HG03439 (cell line): ENCODE measurements at regions not wholly inside any gene's neighbourhood (a gene's known extent, or its start where the extent isn't known, plus 50 kb on each side); places are given as distances from the start of the nearest gene placed in this dataset.
"Not testable (repeated sequence)": the region's sequence is repeated elsewhere in the genome, so short reads cannot be mapped to it uniquely, and the experiment has no call there.

Source experiments
- ATAC-seq: cut with Tn5 transposase; IDR thresholded peaks from one replicate; pipeline ENCODE4 v1.9.1; 2021; ENCODE audit warnings: mild to moderate bottlenecking, moderate library complexity; ENCODE audit not compliant: unreplicated experiment

DNA sequence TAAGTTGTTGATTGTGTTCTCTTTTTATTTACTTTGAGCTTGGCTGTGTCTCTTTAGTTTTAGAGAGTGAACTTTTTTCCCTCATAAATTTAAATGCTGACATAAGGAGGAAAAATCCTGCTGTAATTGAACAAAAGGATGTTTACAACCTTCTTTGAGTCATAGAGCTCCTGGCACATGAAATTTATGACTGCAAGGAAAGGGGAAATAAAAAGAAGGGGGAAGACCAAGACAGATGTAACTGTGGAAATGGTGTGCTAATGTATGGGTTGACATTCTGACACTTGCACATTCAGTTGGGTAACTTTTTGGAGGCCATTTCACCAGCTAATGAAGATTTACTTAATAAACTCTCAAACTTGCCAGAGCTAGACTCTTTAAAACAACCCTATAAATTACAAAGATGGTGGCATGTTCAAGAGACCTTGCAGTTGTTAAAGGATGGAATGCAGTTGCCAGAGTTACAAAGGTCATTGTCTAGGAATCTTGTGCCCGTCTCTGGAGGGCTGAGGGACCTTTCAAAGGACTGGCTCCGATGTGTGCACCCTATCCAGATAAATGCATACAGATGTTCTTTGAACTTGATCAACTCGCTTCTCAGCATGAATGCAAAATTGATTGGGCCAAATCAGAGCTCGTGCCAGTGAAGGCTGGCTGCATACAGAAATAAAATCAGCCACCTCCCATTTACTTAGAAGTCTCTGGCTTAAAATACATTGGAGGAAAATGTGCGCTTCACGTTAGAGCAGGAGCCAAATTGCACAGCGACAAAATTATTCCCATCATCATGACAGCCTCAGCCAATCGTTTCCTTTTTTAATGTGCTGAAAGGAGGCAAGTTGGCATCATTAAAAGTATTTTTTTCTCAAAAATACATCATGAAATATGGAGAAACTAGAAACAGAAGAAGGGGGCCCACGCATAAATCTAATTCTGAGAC is 289.0 kb upstream of the XYLT1 start:
- no peak for ATAC-seq

DNA sequence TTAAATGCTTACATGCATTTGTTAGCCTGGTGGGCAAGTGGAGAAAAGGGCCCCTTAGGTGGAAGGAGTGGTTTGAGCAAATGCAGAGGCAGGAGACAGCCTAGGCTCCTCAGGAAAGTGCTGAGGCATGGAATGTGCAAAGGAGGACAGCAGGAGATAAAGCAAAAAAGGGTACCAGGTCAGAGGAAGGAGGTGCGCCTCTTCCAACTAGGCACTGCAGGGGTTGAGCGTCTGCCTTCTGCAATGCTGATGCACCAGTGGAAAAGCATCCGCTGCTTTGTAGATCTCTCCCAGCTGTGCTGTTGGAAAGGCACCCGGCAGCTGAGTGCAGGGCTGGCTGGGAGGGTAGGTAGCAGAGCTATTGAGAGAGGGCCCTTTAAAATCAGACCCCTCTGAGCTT is 287.0 kb upstream of the XYLT1 start:
- no peak for ATAC-seq

DNA sequence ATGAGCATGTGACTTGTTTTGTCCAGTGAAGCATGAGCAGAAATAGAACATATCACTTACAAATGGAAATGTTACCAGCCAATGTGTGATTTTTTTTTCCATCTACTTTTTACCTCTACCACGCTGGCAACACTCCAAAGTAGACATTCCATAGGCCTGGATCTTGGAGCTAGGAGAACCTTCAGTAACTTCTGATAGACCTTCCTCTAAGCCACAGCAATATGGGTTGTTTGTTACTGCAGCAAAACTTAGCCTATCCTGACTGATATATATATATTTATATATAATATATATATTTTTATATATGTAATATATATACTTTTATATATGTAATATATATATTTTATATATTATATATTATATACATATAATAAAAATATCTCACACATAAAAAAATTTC is 284.4 kb upstream of the XYLT1 start:
- ATAC-seq = no peak

DNA sequence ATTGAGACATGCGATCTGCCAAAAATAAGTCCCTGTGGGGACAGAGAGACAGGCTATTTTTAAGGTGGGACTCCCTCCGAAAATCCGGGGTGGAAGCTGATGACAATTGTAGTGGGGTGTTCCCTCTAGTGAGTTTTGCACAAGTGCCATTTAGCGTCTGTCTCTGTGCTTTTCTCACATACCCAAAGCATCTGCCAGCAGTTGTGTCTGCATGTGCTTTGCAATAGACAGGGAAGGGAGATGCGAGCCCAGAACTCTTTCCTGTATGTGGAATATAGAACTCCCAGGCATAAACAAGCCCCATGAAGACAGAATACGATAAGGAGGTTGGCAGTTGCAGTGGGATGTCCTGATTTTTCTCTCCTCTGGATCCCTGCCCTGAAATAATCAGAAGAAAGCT is 282.7 kb upstream of the XYLT1 start:
- no peak for ATAC-seq

DNA sequence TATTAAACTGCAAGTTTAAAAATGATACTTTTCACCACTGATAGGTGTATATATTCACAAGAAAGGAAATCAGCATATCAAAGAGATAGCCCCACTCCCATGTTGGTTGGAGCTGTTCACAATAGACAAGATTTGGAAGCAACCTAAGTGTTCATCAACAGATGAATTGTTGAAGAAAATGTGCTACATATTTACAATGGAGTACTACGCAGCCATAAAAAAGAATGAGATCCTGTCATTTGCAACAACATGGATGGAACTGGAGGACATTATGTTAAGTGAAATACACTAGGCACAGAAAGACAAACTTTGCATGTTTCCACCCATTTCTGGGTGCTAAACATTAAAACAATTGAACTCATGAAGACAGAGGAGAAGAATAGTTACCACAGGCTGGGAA is 278.9 kb upstream of the XYLT1 start:
- ATAC-seq = no peak

DNA sequence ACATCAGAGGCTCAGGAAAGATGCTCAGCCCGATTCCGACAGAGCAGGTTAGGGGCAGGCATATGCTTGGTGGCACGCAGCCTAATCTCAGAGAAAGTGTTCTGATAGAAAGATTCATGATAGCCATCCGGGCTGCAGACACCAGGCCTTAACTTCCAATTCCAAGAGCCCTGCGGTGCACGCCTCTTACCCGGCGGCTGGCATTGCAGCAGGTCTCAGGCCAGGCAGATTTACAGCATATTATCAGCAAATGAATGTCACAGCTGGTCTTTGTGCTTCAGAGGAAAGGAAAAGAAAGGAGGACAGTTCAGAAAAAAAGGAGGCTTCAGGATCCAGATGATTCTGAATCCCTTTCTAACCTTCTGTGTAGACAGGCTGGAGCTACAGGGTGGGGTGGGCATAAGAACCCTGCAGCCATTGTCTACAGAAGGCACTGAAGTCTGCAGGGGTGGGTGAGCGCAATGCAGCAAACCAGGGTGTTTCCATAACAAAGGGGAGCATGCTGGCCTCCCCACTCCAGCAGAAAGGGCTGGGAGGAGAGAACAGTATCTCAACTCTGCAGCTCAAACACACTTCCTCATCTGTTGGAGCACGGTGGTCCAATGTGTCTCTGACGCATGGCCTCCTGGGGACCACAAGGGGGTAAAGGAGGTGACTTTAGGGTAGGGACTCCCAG is 277.4 kb upstream of the XYLT1 start:
- no peak for ATAC-seq

DNA sequence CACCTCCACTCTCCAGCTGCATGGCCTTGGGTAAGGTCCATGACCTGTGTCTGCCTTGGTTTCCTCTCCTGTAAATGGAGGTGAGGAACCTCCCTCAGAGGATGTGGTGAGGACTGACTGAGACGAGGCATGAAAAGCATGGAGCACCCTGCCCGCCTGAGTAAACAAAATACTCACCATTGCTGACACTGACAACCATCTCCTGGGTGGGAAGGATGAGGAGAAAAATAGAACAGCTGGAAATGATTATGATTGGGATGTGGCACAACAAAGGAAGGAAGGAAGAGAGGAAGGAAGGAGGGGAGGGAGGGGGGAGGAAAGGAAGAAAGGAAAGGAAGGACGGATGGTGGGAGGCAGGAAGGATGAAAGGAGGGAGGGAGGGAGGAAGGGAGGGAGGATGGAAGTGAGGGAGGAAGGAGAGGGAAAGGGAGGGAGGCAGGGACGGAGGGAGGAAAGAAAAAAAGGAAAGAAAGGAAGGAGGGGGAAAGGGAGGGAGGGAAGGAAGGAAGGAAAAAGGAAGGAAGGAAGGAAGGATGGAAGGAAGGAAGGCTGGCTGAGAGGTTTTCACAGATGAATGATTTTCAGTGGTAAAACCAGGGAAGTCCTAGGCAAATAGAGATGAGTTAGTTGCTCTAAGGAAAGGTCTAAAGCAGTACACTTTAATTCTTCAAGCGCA is 276.5 kb upstream of the XYLT1 start:
- no peak for ATAC-seq

DNA sequence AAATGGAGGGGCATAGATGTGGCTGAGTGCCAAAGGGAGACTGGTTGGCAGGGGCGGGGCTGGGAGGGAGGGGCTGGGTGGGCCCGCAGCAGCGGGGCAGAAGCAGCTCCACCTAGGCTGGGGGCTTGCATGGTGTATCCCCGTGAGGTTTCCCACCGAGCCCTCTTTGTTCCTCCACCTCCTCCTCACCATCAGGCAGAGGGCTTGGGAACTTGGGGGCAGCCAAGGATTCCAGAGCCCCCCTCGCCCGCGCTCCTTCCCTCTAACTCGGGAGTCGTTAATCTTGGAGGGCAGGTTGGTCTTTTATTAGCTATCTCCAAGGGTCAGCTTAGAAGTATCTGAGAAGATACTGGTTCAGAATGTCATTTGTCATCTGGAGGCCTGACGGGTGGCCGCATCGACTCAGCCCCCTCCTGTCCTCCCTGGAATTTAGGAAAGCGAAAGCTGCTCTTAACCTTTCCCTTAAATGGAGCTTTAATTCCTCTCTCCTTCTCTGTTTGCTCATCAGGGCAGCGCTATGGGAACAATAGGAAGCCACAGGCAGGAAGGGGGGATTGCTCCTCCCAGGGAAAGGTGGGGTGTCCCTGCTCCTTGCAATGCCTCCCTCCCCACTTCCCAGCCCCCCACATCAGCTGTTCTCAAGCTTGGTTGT is 274.3 kb upstream of the XYLT1 start:
- ATAC-seq = no peak

DNA sequence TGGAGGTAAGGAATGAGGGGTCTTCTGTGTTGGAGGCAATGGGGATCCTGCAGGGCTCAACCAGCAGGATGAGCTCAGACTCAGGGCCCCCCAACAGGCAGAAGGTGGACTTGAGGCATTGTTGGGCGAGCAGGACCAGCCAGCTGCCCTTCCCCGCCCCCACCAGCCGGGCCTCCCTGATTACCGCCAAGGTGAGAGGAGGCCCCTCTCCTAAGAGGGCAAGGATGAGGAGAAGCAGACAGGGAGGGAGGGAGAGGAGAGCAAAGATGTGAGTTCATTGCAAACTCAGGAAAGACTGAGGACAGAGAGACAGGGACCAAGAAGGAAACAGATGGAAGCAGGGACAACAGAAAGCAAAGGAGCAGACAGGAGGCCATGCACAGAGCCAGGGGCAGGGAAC is 272.8 kb upstream of the XYLT1 start:
- no peak for ATAC-seq

DNA sequence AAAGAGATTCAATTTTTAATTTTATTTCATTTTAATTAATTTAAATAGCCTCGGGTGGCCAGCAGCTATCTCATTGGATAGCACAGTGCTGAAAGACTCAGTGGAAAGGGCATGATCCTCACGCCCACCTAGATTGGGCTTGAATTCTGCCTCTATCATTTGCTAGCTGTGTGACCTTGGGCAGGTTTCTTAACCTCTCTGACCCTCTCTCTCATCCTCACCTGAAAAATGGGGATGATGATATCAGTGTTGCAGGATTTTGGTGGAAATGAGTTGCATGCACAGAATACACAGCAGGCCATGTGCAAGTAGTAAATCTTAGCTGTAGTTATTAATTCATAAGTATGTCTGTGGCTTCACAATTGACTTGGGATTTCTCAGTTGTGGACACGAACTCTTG is 272.4 kb upstream of the XYLT1 start:
- ATAC-seq = no peak

DNA sequence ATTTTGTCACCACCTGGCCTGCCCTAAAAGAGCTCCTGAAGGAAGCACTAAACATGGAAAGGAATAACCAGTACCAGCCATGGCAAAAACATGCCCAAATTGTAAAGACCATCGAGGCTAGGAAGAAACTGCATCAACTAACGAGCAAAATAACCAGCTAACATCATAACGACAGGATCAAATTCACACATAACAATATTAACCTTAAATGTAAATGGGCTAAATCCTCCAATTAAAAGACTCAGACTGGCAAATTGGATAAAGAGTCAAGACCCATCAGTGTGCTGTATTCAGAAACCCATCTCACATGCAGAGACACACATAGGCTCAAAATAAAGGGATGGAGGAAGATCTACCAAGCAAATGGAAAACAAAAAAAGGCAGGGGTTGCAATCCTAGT is 264.3 kb upstream of the XYLT1 start:
- ATAC-seq = not testable (repeated sequence)

DNA sequence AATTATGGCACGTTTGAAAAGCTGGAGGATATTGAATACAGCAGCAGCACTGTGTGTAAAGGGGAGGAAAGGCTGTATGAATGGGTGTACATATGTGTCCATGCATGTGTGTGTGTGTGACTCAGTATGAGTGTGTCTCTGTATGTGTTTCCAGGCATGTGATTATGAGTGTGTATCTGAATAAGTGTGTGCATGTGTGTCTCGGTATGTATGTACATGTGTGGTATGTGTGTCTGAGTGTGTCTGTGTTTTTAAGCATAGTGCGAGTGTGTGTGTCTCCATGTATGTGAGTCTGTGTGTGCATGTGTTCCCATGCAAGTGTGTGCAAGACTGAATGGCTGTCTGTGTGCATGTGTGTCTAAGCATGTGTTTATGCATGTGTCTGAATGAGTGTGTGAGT is 259.1 kb upstream of the XYLT1 start:
- ATAC-seq = no peak

DNA sequence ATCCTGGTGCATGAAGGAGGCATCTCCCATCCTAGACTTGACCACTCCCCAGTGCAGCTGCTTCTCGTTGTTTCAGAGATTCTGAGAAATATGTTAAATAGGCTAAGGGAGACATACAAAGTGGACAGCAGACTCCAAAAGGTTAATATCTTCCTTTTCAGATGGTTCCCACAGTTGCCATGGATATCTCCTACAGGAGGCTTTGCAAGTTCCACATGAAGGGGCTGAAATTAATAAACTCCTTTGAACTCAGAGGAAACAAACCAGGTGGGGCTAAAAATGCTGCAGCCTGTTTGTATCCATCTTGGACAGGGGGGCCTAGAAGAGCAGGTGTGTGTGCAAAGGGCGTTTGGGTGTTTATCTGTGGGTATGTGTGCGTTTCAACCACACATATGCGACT is 257.4 kb upstream of the XYLT1 start:
- no peak for ATAC-seq

DNA sequence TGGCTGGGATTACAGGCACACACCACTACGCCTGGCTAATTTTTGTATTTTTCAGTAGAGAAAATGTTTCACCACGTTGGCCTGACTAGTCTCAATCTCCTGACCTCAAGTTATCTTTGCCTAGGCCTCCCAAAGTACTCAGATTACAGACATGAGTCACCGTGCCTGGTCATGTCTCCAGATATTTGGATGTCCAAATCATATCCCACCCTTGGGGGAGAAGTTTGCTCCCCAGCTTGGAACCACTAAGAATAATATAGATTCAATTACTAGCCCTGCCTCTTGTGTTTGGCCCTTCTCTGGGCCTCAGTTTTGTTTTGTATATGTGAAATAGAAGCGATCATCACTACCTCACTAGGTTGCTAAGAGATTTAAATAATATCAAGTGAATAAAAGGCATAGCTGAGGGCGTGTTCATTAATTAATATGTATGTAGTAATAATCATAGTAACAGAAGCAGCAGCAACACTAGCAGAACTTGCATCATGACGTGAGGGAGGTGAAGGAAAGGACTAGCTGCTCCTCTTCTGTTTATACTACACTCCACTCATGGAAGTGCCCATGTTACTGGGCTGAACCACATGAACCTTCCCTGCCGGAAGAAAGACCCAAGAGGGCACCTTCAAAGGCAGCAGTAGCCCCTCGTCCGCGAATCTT is 253.6 kb upstream of the XYLT1 start:
- ATAC-seq = no peak

DNA sequence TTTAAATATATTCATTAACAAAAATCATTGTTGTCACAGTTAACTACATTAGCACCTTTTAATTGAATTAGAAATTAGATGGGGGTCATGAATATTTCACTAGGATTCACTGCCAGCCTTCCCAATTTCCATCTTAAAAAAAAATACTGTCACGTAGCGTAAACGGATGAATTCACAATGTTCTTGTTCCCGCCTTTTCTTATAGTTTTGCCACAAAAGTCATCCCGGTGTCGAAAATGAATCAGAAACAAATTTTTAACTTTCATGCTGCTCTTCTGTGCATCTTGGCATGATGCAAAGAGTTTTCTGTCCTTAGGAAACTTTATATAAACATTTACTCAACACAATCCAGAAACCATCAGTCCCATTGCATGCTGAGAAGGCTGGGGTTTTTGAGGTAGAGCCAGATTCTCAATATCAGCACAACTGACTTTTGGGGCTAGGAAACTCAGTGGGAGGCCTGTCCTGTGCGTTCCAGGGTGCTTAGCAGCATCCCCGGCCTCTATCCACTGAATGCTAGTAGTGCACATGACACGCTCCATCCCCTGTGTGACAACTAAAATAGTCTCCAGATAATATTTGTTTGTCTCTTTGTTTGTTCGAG is 252.9 kb upstream of the XYLT1 start:
- no peak for ATAC-seq

DNA sequence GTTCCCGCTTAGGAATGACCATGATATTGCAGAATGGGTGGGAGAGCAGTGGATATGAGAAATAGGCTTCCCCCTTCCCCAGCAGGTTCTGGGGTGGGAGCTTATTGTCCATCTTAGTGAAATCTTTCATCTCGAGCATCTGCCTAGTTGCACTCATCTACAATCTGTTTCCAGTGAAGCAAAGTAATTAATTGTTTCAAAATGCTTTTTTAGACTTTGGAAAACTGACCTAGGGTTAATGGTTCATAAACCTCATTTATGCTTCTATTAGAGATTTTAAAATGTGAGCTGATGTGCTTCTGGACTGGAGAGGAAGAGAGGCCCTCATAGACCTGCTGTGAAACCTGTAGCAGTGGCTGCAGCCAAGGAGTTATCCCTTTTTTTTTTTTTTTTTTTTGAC is 247.7 kb upstream of the XYLT1 start:
- ATAC-seq = no peak

DNA sequence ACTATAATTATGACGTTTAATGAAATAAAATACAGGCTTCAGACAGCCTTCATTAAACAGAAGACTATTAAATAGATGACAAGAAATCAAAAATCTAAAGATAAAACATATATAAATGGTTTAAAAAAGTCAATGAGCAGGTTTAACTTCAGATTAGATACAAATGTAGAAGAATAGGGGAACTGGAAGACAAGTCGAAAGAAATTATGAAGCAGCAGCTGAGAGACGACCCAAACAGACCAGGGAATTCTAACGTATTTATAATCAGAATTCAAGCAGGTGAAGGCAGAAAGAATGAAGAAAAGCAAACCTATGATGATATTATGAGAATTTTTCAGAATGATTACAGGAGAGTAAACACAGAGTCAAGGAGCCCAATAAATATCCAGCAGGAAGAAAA is 235.1 kb upstream of the XYLT1 start:
- no peak for ATAC-seq

DNA sequence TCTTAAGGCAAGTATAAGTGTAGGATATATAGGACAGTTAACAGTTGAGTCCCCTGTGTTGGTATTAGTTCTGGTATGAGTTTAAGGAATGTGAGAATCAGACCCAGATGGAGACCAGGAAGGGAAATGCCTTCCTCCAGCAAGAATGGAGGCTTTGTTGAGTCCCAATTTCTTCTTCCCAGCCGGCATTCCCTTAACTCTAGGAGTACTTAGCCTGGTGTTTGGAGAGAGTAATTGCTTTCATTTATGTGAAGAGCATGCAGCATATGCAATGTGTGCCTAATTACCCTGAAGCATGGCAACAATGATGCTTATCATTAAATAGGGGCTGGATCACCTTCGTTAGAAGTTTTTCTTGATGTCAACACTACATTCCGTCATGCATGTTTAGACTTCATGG is 225.9 kb upstream of the XYLT1 start:
- no peak for ATAC-seq

DNA sequence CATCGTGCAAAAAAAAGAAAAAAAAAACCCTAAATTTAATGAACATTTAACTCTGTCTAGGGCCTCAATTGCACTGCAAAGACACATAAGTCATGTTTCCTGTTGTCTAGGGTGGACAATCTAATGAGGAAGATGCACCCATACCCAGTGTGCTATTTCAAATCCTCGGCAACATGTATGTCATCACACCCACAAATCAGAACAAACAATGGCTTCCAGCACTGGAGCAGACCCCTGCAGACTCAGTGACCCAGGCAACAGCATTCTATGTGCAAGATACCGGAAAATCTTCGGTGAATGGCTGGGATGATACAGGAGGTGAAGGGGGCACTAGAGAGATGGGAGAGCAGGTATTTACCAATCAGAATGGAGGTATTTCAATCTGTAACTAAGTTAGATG is 221.7 kb upstream of the XYLT1 start:
- ATAC-seq = no peak

DNA sequence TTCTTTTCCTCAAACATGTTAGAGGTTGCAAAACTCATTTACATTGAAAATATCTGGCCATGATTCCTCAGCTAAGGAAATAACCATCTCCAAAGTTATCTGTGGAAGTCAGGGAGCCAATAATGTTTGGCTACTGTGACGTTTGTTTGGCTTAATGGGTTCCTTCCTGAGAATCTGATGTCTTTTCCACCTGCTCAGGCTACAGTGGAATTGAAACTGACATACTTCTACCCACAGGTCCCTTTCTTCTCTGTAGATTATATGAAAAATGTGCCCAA is 221.1 kb upstream of the XYLT1 start:
- no peak for ATAC-seq
